NT2/D1 (cell line): ENCODE measurements at regions not wholly inside any gene's neighbourhood (a gene's known extent, or its start where the extent isn't known, plus 50 kb on each side); places are given as distances from the start of the nearest gene placed in this dataset.

ENCODE experiments used
- YY1 ChIP-seq: IDR thresholded peaks from 2 replicates; pipeline ENCODE4 v1.6.1; 2011; ENCODE audit not compliant: insufficient read length, insufficient read depth
- ZNF274 ChIP-seq: IDR thresholded peaks from 2 replicates; pipeline ENCODE4 v1.6.1; 2011; ENCODE audit warnings: mild to moderate bottlenecking, low read depth, low read length

- no peak for TF ChIP-seq ZNF274
- TF ChIP-seq YY1 = no peak
Observed at GRCh38 chr10:130430852-130431704, 294.9 kb downstream of the GLRX3 start.
